Trophoblast cell (in vitro differentiated cells and primary cell): ENCODE measurements at regions not wholly inside any gene's neighbourhood (a gene's known extent, or its start where the extent isn't known, plus 50 kb on each side); places are given as distances from the start of the nearest gene placed in this dataset.
A peak's percentile ranks its signal among the peaks of the same experiment; 100 is the strongest.

Experiments
- DNase-seq, 2 donors: peaks; one replicate each; pipeline ENCODE4 v3.0.0-alpha.2; 2016
- H2AFZ ChIP-seq: 2 replicates; pipeline ENCODE4 v1.6.1; 2013; ENCODE audit warnings: low read length, moderate library complexity, mild to moderate bottlenecking; ENCODE audit not compliant: insufficient read depth, poor library complexity
- H2AK5ac ChIP-seq: 2 replicates; pipeline ENCODE4 v1.6.1; 2013; ENCODE audit warnings: mild to moderate bottlenecking, low read length
- H2BK120ac ChIP-seq: 2 replicates; pipeline ENCODE4 v1.6.1; 2013; ENCODE audit warnings: low read length, mild to moderate bottlenecking, moderate library complexity; ENCODE audit not compliant: insufficient read depth, poor library complexity
- H2BK12ac ChIP-seq: 2 replicates; pipeline ENCODE4 v1.6.1; 2013; ENCODE audit warnings: mild to moderate bottlenecking, low read length, moderate library complexity
- H2BK5ac ChIP-seq: 2 replicates; pipeline ENCODE4 v1.6.1; 2013; ENCODE audit warnings: low read length, low read depth, moderate library complexity, mild to moderate bottlenecking; ENCODE audit not compliant: poor library complexity
- H3K14ac ChIP-seq: 2 replicates; pipeline ENCODE4 v1.6.1; 2013; ENCODE audit warnings: mild to moderate bottlenecking, low read length
- H3K18ac ChIP-seq: 2 replicates; pipeline ENCODE4 v1.6.1; 2013; ENCODE audit warnings: mild to moderate bottlenecking, low read length
- H3K23ac ChIP-seq: 2 replicates; pipeline ENCODE4 v1.6.1; 2013; ENCODE audit warnings: low read length
- H3K27ac ChIP-seq: 2 replicates; pipeline ENCODE4 v1.5.1; 2013; ENCODE audit warnings: low read depth, mild to moderate bottlenecking, inconsistent platforms, low read length, moderate library complexity
- H3K27me3 ChIP-seq: 2 replicates; pipeline ENCODE4 v1.6.1; 2013; ENCODE audit warnings: inconsistent platforms, mild to moderate bottlenecking, low read length, moderate library complexity; ENCODE audit not compliant: insufficient read depth
- H3K36me3 ChIP-seq, 2 experiments: 1 replicate in 1 of 2; 2 replicates in 1 of 2; pipeline ENCODE4 v1.6.1; 2013; ENCODE audit warnings: low read length in 2 of 2, mild to moderate bottlenecking in 2 of 2, moderate library complexity in 1 of 2; ENCODE audit not compliant: insufficient read depth in 2 of 2, control insufficient read depth in 1 of 2
- H3K4ac ChIP-seq: 2 replicates; pipeline ENCODE4 v1.6.1; 2013; ENCODE audit warnings: low read depth, mild to moderate bottlenecking, low read length, moderate library complexity
- H3K4me1 ChIP-seq, 2 experiments: 1 replicate in 1 of 2; 2 replicates in 1 of 2; pipeline ENCODE4 v1.6.1; 2013; ENCODE audit warnings: low read length in 2 of 2, mild to moderate bottlenecking in 2 of 2, moderate library complexity in 1 of 2; ENCODE audit not compliant: insufficient read depth in 2 of 2, control insufficient read depth in 1 of 2
- H3K4me2 ChIP-seq: 2 replicates; pipeline ENCODE4 v1.6.1; 2013; ENCODE audit warnings: inconsistent platforms, mild to moderate bottlenecking, low read length, moderate library complexity
- H3K4me3 ChIP-seq: 2 replicates; pipeline ENCODE4 v1.5.1; 2013; ENCODE audit warnings: mild to moderate bottlenecking, low read depth, low read length, inconsistent platforms
- H3K79me1 ChIP-seq: one replicate; pipeline ENCODE4 v1.6.1; 2013; ENCODE audit warnings: low read length
- H3K79me2 ChIP-seq: 2 replicates; pipeline ENCODE4 v1.6.1; 2013; ENCODE audit warnings: low read length, mild to moderate bottlenecking; ENCODE audit not compliant: control insufficient read depth, insufficient read depth, poor library complexity
- H3K9ac ChIP-seq: 2 replicates; pipeline ENCODE4 v1.6.1; 2013; ENCODE audit warnings: mild to moderate bottlenecking, low read length
- H3K9me3 ChIP-seq: 2 replicates; pipeline ENCODE4 v1.6.1; 2013; ENCODE audit warnings: low read depth, mild to moderate bottlenecking, control low read depth, inconsistent platforms, low read length; ENCODE audit not compliant: insufficient read depth
- H4K12ac ChIP-seq: 2 replicates; pipeline ENCODE4 v1.6.1; 2013; ENCODE audit warnings: low read depth, mild to moderate bottlenecking, low read length, moderate library complexity
- H4K8ac ChIP-seq: 2 replicates; pipeline ENCODE4 v1.6.1; 2013; ENCODE audit warnings: low read depth, mild to moderate bottlenecking, low read length, moderate library complexity
- H4K91ac ChIP-seq: one replicate; pipeline ENCODE4 v1.6.1; 2013; ENCODE audit warnings: low read depth, mild to moderate bottlenecking, low read length, moderate library complexity
- WGBS: extraction: QIAGEN DNeasy Blood & Tissue Kit; methylation state at CpG from one replicate; pipeline ENCODE4 v1.1.7; 2013; ENCODE audit warnings: missing lambda C conversion rate; ENCODE audit not compliant: insufficient read length, insufficient coverage; ENCODE audit errors: extremely low coverage; 5-methylcytosine and 5-hydroxymethylcytosine counted together

- no peak overlapping the region for H3K4me3 ChIP-seq
- H3K14ac ChIP-seq, result no peak overlapping the region
- no peaks in the 10 kb centered on the region for H3K36me3 ChIP-seq
- H2BK120ac ChIP-seq, result no peak overlapping the region
- H3K18ac ChIP-seq, result no peak overlapping the region
- no peaks in the 10 kb centered on the region for H3K79me2 ChIP-seq
- H4K8ac ChIP-seq, result no peak overlapping the region
- peak in 1 of 2 donors; percentile 15 for DNase-seq
- H3K9ac ChIP-seq, result no peak overlapping the region
- H2AFZ ChIP-seq, result no peak overlapping the region
- peaks cover 1% of the 10 kb centered on the region for H3K79me1 ChIP-seq
- H3K4me2 ChIP-seq, result no peak overlapping the region
- H2AK5ac ChIP-seq, result no peak overlapping the region
- no peak overlapping the region for H4K12ac ChIP-seq
- no peaks in the 10 kb centered on the region for H3K9me3 ChIP-seq
- no peak overlapping the region for H2BK12ac ChIP-seq
- no CpG with 5 or more reads among the region's 2 CpGs for WGBS
- H3K27ac ChIP-seq, result no peak overlapping the region
- no peak overlapping the region for H4K91ac ChIP-seq
- H3K4me1 ChIP-seq, result no peaks in the 10 kb centered on the region
- no peak overlapping the region for H3K23ac ChIP-seq
- no peaks in the 10 kb centered on the region for H3K27me3 ChIP-seq
- no peak overlapping the region for H3K4ac ChIP-seq
- no peak overlapping the region for H2BK5ac ChIP-seq
Observed at GRCh38 chr18:55088000-55088401, 128.7 kb upstream of the CCDC68 start.

DNA sequence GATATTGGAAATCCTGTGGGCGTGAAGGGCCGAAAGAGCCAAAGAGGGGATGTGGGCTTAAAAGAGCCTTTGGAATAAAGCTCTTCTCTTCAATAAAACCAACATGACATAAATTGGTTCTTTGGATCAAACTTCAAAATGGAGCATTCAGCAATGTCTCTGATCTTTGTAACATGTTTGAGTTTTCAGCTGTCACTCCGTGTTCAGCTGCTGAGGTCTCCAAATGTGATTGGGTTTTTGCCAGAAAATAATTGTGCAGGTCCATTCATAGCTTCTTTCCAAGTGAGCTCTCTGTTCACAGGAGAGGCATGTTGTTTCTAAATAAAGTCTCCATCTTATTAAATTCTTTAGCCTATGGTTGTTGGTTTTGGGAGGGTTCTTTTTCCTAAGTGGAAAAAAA is 127.6 kb upstream of the CCDC68 start:
- Histone ChIP-seq H2BK12ac (no peak overlapping the region), H3K4ac (no peak overlapping the region), H3K4me1 (no peaks in the 10 kb centered on the region), H3K27ac (no peak overlapping the region), H3K9me3 (no peaks in the 10 kb centered on the region), H4K12ac (no peak overlapping the region), H3K79me1 (peaks cover 1% of the 10 kb centered on the region), H2AK5ac (peak overlapping the region; percentile 46), H3K27me3 (no peaks in the 10 kb centered on the region), H4K8ac (no peak overlapping the region), H3K79me2 (no peaks in the 10 kb centered on the region), H3K23ac (no peak overlapping the region), H2BK5ac (no peak overlapping the region), H4K91ac (no peak overlapping the region), H3K36me3 (no peaks in the 10 kb centered on the region), H3K4me2 (no peak overlapping the region), H3K18ac (no peak overlapping the region), H2BK120ac (no peak overlapping the region), H2AFZ (no peak overlapping the region), H3K14ac (no peak overlapping the region), H3K4me3 (no peak overlapping the region), H3K9ac (no peak overlapping the region)
- WGBS, result no CpG with 5 or more reads among the region's 3 CpGs
- DNase-seq, result no peak

- no peak overlapping the region for H2BK5ac ChIP-seq
- no peak overlapping the region for H3K14ac ChIP-seq
- H3K4me1 ChIP-seq, result no peaks in the 10 kb centered on the region
- H2BK12ac ChIP-seq, result no peak overlapping the region
- peaks cover 1% of the 10 kb centered on the region for H3K79me1 ChIP-seq
- no peak overlapping the region for H3K23ac ChIP-seq
- H3K18ac ChIP-seq, result no peak overlapping the region
- H3K9me3 ChIP-seq, result no peaks in the 10 kb centered on the region
- H3K4ac ChIP-seq, result no peak overlapping the region
- H3K27me3 ChIP-seq, result no peaks in the 10 kb centered on the region
- no peak overlapping the region for H3K4me2 ChIP-seq
- no CpG with 5 or more reads among the region's 4 CpGs for WGBS
- no peak for DNase-seq
- H4K12ac ChIP-seq, result no peak overlapping the region
- H3K4me3 ChIP-seq, result no peak overlapping the region
- H3K36me3 ChIP-seq, result no peaks in the 10 kb centered on the region
- no peak overlapping the region for H3K9ac ChIP-seq
- H3K79me2 ChIP-seq, result no peaks in the 10 kb centered on the region
- no peak overlapping the region for H4K8ac ChIP-seq
- H2BK120ac ChIP-seq, result no peak overlapping the region
- H3K27ac ChIP-seq, result no peak overlapping the region
- H2AK5ac ChIP-seq, result no peak overlapping the region
- no peak overlapping the region for H2AFZ ChIP-seq
- H4K91ac ChIP-seq, result no peak overlapping the region
Observed at GRCh38 chr18:55085557-55086285, 126.5 kb upstream of the CCDC68 start.

DNA sequence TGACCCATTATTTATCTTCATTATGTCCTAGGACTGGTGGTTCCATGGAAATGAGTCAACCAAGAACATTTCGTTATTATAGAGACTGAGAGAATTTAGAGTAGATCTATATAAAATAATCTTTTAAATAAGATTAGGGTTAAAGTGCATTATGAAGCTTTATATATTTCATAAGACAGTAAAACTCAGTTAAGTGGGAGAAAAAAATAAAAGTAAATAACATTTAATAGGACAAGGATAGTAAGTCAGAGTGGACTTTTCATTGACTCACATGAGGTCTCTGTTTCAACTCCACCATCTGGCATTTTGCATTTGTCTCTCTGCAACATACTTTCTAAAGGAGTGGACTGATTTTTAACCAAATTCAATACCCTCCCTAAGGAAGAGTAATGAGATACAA is 125.3 kb upstream of the CCDC68 start:
- H3K4me2 ChIP-seq, result no peak overlapping the region
- H3K27me3 ChIP-seq, result no peaks in the 10 kb centered on the region
- H3K79me2 ChIP-seq, result no peaks in the 10 kb centered on the region
- no peak overlapping the region for H4K8ac ChIP-seq
- H3K4ac ChIP-seq, result no peak overlapping the region
- WGBS, result no CpG with 5 or more reads among the region's 1 CpG
- no peak overlapping the region for H4K91ac ChIP-seq
- no peak overlapping the region for H2BK5ac ChIP-seq
- H2BK12ac ChIP-seq, result no peak overlapping the region
- no peak overlapping the region for H3K14ac ChIP-seq
- H2AFZ ChIP-seq, result no peak overlapping the region
- H3K36me3 ChIP-seq, result no peaks in the 10 kb centered on the region
- H3K9ac ChIP-seq, result no peak overlapping the region
- H3K27ac ChIP-seq, result no peak overlapping the region
- no peaks in the 10 kb centered on the region for H3K4me1 ChIP-seq
- DNase-seq, result no peak
- H3K18ac ChIP-seq, result no peak overlapping the region
- no peak overlapping the region for H2BK120ac ChIP-seq
- no peak overlapping the region for H4K12ac ChIP-seq
- no peaks in the 10 kb centered on the region for H3K9me3 ChIP-seq
- H3K79me1 ChIP-seq, result peaks cover 1% of the 10 kb centered on the region
- H3K23ac ChIP-seq, result no peak overlapping the region
- H2AK5ac ChIP-seq, result no peak overlapping the region
- H3K4me3 ChIP-seq, result no peak overlapping the region
